Gastrocnemius medialis (tissue), 4 donors: ENCODE measurements at regions not wholly inside any gene's neighbourhood (a gene's known extent, or its start where the extent isn't known, plus 50 kb on each side); places are given as distances from the start of the nearest gene placed in this dataset.
"Not testable (repeated sequence)": the region's sequence is repeated elsewhere in the genome, so short reads cannot be mapped to it uniquely, and the experiment has no call there.

Source experiments
- ATAC-seq, 2 donors: fragments of 150-250 bp; one replicate each; pipeline ENCODE4 v1.9.1; 2016
- DNase-seq, 2 donors: peaks; one replicate each; pipeline ENCODE4 v3.0.0-alpha.2; 2019
- H3K27ac ChIP-seq, 4 donors: fragments of 200-600 bp; sonication (generic); 1 replicate in 1 of 4; 2 replicates in 3 of 4; pipeline ENCODE4 v1.5.1; 2016 to 2018; ENCODE audit warnings: mild to moderate bottlenecking in 2 of 4, moderate library complexity in 1 of 4
- H3K27me3 ChIP-seq, 3 donors: fragments of 200-600 bp; sonication (generic) in 2 of 3; 1 replicate in 1 of 3; 2 replicates in 2 of 3; pipeline versions ENCODE4 v1.5.1 to v1.6.0; 2016 to 2019; ENCODE audit warnings: mild to moderate bottlenecking in 1 of 3, moderate library complexity in 1 of 3
- H3K36me3 ChIP-seq, 2 donors: fragments of 200-600 bp; sonication (generic) in 1 of 2; one replicate each; pipeline ENCODE4 v1.5.1; 2017 to 2018
- H3K4me1 ChIP-seq, 2 donors: fragments of 200-600 bp; sonication (generic) in 1 of 2; one replicate each; pipeline ENCODE4 v1.5.1; 2016 to 2017; ENCODE audit warnings: mild to moderate bottlenecking in 2 of 2
- H3K4me3 ChIP-seq, 4 donors: fragments of 200-600 bp; sonication (generic) in 3 of 4; 1 replicate in 1 of 4; 2 replicates in 3 of 4; pipeline ENCODE4 v1.5.1; 2016 to 2019; ENCODE audit warnings: mild to moderate bottlenecking in 2 of 4
- H3K9me3 ChIP-seq, 3 donors: fragments of 200-600 bp; sonication (generic) in 2 of 3; 1 replicate in 1 of 3; 2 replicates in 2 of 3; pipeline ENCODE4 v1.5.1; 2016 to 2019
- POLR2A ChIP-seq, 2 donors: fragments of 450-650 bp; IDR thresholded peaks; one replicate each; pipeline ENCODE4 v1.6.1; 2017; ENCODE audit warnings: antibody characterized with exemption in 2 of 2, mild to moderate bottlenecking in 2 of 2, moderate library complexity in 2 of 2
- in situ Hi-C, 4 donors: fragments of 200-750 bp; cut with MboI; loops; one replicate each; pipeline versions ENCODE4 v1.15.0 to v1.8.0; 2017; ENCODE audit warnings: low sequenced_read_pairs in 4 of 4
- intact Hi-C: fragments of 100-400 bp; cut with DNase I; formaldehyde crosslinking; loops from one replicate; pipeline ENCODE4 v1.15.1; 2023; ENCODE audit warnings: low total_unique reads
- TF ChIP-seq, protein P1 (sequence below), 5 experiments: fragments of 450-650 bp in 3 of 5; fragments of 200-600 bp in 2 of 5; sonication (generic) in 2 of 5; IDR thresholded peaks in 4 of 5; conservative IDR thresholded peaks in 1 of 5; 1 replicate in 4 of 5; 2 replicates in 1 of 5; pipeline ENCODE4 v1.5.1; 2016 to 2019; ENCODE audit warnings: antibody characterized with exemption in 5 of 5, mild to moderate bottlenecking in 3 of 5, moderate library complexity in 3 of 5

DNA sequence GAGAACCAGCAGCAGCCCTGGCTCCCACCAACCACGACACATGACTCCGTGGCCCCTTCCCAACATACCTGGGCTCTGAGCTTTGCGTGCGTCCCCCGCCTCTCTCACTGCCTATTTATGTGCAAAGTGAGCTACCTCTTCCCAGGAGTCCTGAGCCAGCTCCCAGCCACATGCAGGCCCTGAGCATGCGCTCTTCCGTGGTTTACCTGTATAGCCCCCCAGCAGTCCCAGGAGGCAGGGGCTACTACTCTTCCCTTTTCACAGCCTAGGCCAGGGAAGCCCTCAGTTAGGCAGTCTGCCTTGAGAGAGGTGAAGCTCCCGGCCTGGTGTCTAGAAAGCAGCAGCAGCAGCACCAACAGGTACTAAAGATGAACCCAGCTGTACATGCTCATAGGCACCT, 114.8 kb upstream of the CDYL start:
- ATAC-seq (no peak), DNase-seq (no peak)
- no peaks in the 10 kb centered on the region for H3K27me3 ChIP-seq
- TF ChIP-seq, protein P1, sequence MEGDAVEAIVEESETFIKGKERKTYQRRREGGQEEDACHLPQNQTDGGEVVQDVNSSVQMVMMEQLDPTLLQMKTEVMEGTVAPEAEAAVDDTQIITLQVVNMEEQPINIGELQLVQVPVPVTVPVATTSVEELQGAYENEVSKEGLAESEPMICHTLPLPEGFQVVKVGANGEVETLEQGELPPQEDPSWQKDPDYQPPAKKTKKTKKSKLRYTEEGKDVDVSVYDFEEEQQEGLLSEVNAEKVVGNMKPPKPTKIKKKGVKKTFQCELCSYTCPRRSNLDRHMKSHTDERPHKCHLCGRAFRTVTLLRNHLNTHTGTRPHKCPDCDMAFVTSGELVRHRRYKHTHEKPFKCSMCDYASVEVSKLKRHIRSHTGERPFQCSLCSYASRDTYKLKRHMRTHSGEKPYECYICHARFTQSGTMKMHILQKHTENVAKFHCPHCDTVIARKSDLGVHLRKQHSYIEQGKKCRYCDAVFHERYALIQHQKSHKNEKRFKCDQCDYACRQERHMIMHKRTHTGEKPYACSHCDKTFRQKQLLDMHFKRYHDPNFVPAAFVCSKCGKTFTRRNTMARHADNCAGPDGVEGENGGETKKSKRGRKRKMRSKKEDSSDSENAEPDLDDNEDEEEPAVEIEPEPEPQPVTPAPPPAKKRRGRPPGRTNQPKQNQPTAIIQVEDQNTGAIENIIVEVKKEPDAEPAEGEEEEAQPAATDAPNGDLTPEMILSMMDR (IDR thresholded peaks at IDR 0.05 in 4 of 5, conservative IDR thresholded peaks at IDR 0.05 in 1 of 5) = no peak
- TF ChIP-seq POLR2A (IDR thresholded peaks at IDR 0.05) = no peak
- no peaks in the 10 kb centered on the region for H3K36me3 ChIP-seq
- no peak overlapping the region for H3K4me3 ChIP-seq
- H3K4me1 ChIP-seq = peaks cover 10 to 13% of the 10 kb centered on the region in 2 donors
- in situ Hi-C loops (no loop called here), intact Hi-C loops (loop anchor here (5.0 kb wide), 1 partner anchor 259 kb away; no protein-coding TSS in a partner anchor)
- peak overlapping the region in 2 of 4 donors; percentile 74 to 80 for H3K27ac ChIP-seq
- H3K9me3 ChIP-seq = no peaks in the 10 kb centered on the region

GRCh38 chr6:4660377-4661321, 115.6 kb upstream of the CDYL start:
- peak overlapping the region in 3 of 4 donors; percentile 30 to 43 (median 34) for H3K4me3 ChIP-seq
- peak; percentile 36 to 60 for ATAC-seq
- in situ Hi-C loops (no loop called here), intact Hi-C loops (loop anchor here (5.0 kb wide), 1 partner anchor 258 kb away; no protein-coding TSS in a partner anchor)
- TF ChIP-seq, protein P1 (IDR thresholded peaks at IDR 0.05 in 4 of 5, conservative IDR thresholded peaks at IDR 0.05 in 1 of 5) = no peak
- peak in 1 of 2 donors; percentile 30 for TF ChIP-seq POLR2A (IDR thresholded peaks at IDR 0.05)
- peaks cover 10 to 13% of the 10 kb centered on the region in 2 donors for H3K4me1 ChIP-seq
- peak overlapping the region; percentile 54 to 80 (median 75) for H3K27ac ChIP-seq
- DNase-seq = peak; percentile 25 to 28
- H3K36me3 ChIP-seq = no peaks in the 10 kb centered on the region
- no peaks in the 10 kb centered on the region for H3K27me3 ChIP-seq
- no peaks in the 10 kb centered on the region for H3K9me3 ChIP-seq

DNA sequence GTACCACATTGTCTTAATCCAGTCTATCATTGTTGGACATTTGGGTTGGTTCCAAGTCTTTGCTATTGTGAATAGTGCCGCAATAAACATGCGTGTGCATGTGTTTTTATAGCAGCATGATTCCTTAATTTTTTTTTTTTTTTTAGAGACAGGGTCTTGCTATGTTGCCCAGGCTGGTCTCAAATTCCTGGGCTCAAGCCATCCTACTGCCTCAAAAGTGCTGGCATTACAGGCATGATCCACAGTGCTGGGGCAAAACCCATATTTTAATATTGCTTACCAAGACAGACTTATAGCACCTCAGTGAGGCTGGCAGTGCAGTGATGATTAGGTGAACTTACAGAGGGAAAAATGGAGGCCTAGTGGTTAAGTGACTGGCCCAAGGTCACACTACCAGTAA, 116.5 kb upstream of the CDYL start:
- ATAC-seq, DNase-seq, H3K27me3 ChIP-seq, H3K4me3 ChIP-seq, H3K36me3 ChIP-seq, H3K9me3 ChIP-seq: not testable (repeated sequence)
- in situ Hi-C loops (loop anchor here in 1 of 4 donors (10.0 kb wide), 1 partner anchor 105 kb away; no protein-coding TSS in a partner anchor), intact Hi-C loops (loop anchor here (5.0 kb wide), 1 partner anchor 257 kb away; no protein-coding TSS in a partner anchor)
- peak overlapping the region in 2 of 4 donors; percentile 54 to 80 for H3K27ac ChIP-seq
- peaks cover 9 to 13% of the 10 kb centered on the region in 2 donors for H3K4me1 ChIP-seq

DNA sequence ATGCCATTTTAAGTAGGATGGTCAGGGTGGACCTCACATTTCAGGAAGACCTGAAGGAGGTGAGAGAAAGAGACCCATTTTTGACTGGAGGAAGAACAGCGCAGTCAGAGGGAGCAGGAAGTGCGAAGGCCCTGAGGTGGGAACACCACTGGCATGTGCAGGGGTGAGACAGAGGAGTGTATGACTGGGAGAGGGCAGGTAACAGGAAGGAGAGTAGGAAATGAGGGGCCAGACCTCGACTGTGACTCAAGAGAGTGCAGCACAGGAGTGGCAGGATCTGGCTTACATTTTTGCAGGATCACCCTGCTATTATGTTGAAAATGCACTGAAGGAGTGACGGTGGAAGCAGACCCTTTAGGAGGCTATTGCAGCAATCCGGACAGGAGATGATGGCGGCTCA, 117.7 kb upstream of the CDYL start:
- no peak for DNase-seq
- Histone ChIP-seq H3K27ac (no peak overlapping the region), H3K9me3 (no peaks in the 10 kb centered on the region), H3K4me1 (peaks cover 0 to 5% of the 10 kb centered on the region in 2 donors), H3K27me3 (no peaks in the 10 kb centered on the region), H3K4me3 (no peak overlapping the region), H3K36me3 (no peaks in the 10 kb centered on the region)
- no peak for ATAC-seq
- TF ChIP-seq, protein P1 (IDR thresholded peaks at IDR 0.05 in 4 of 5, conservative IDR thresholded peaks at IDR 0.05 in 1 of 5) = no peak
- no peak for TF ChIP-seq POLR2A (IDR thresholded peaks at IDR 0.05)
- intact Hi-C loops = no loop called here
- in situ Hi-C loops = loop anchor here in 1 of 4 donors (10.0 kb wide), 1 partner anchor 106 kb away; no protein-coding TSS in a partner anchor

GRCh38 chr6:4656106-4656505, 120.1 kb upstream of the CDYL start:
- intact Hi-C loops = no loop called here
- Histone ChIP-seq H3K4me1 (peaks cover 0 to 2% of the 10 kb centered on the region in 2 donors), H3K27me3 (no peaks in the 10 kb centered on the region), H3K27ac (no peak overlapping the region), H3K9me3 (no peaks in the 10 kb centered on the region), H3K4me3 (no peak overlapping the region), H3K36me3 (no peaks in the 10 kb centered on the region)
- DNase-seq (no peak), ATAC-seq (no peak)
- TF ChIP-seq POLR2A (IDR thresholded peaks at IDR 0.05) = no peak
- TF ChIP-seq, protein P1 (IDR thresholded peaks at IDR 0.05 in 4 of 5, conservative IDR thresholded peaks at IDR 0.05 in 1 of 5) = no peak
- in situ Hi-C loops = loop anchor here in 1 of 4 donors (10.0 kb wide), 1 partner anchor 109 kb away; no protein-coding TSS in a partner anchor
